ENCODE measurements at regions not wholly inside any gene's neighbourhood (a gene's known extent, or its start where the extent isn't known, plus 50 kb on each side); places are given as distances from the start of the nearest gene placed in this dataset.
"Not testable (repeated sequence)": the region's sequence is repeated elsewhere in the genome, so short reads cannot be mapped to it uniquely, and the experiment has no call there.

DNA sequence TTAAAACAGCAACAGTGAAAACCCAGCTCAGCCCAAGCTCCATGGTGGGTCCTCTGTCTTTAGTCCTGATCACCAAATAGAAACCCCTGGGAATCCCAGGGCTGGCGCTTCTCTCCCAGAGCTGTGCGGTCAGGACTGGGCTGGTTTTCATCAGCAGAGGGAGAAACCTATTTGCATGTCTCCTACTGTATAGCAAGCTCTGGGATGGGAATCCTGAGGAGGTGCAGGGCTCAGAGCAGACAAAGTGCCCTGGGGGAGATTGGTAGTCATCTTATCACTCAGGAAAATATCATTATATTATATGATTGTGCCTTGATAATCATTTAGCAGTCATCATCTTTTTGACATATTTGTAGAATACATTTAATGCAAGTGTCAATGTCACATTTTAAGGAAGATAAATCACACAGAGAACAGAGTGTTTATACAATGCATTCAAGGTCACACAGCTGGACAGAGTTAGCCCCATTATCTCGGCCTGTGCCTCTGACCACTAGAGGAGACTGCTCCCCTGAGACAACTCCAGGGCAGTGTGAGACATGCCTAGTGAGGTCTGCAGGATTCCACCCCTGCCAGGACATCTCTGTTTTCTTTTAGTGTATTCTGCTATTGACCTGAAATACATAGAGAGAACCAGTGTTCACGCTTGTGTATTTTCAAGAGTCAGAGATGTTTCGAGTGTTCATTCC, 818.6 kb downstream of the TMEM121 start:
- TF ChIP-seq CTCF (IDR thresholded peaks at IDR 0.05; ENCODE audit: insufficient read depth, low read length); POLR2AphosphoS5 (IDR thresholded peaks at IDR 0.05; ENCODE audit: low read depth); GABPA (IDR thresholded peaks at IDR 0.05; ENCODE audit: low read depth); REST (IDR thresholded peaks at IDR 0.05; ENCODE audit: insufficient replicate concordance, low read depth); SPI1 (IDR thresholded peaks at IDR 0.05; ENCODE audit: borderline replicate concordance, low read depth): not testable (repeated sequence)
